ENCODE measurements at regions not wholly inside any gene's neighbourhood (a gene's known extent, or its start where the extent isn't known, plus 50 kb on each side); places are given as distances from the start of the nearest gene placed in this dataset.

GRCh38 chr5:152689250-152689711 lies 284.2 kb upstream of the NMUR2 start (continued):
- TF ChIP-seq E2F8 (IDR thresholded peaks at IDR 0.05; ENCODE audit: low read depth, partially characterized antibody) (no peak), SPI1 (IDR thresholded peaks at IDR 0.05; ENCODE audit: borderline replicate concordance, insufficient read depth, low read depth, low read length) (no peak), POU2F2 (IDR thresholded peaks at IDR 0.05; ENCODE audit: borderline replicate concordance, low read depth, low read length) (no peak), YBX1 (IDR thresholded peaks at IDR 0.05) (no peak), ETV6 (conservative IDR thresholded peaks at IDR 0.05 in 1 of 2, IDR thresholded peaks at IDR 0.05 in 1 of 2; ENCODE audit: borderline replicate concordance in 1 of 2, low read depth in 1 of 2) (no peak), EP300 (IDR thresholded peaks at IDR 0.05; ENCODE audit: borderline replicate concordance in 1 of 2, control insufficient read depth in 1 of 2, low read depth in 2 of 2, low read length in 2 of 2) (no peak), JUNB (IDR thresholded peaks at IDR 0.05) (no peak), DPF2 (IDR thresholded peaks at IDR 0.05) (no peak), IRF3 (IDR thresholded peaks at IDR 0.05) (no peak), ZNF592 (IDR thresholded peaks at IDR 0.05) (no peak), ZBTB11 (CRISPR knock-in tag; IDR thresholded peaks at IDR 0.05) (no peak)
